Erythroblast (primary cell): ENCODE measurements at regions not wholly inside any gene's neighbourhood (a gene's known extent, or its start where the extent isn't known, plus 50 kb on each side); places are given as distances from the start of the nearest gene placed in this dataset.

Experiments used
- GATA1 ChIP-seq: IDR thresholded peaks from 2 replicates; pipeline ENCODE4 v1.6.1; 2011; ENCODE audit warnings: low read depth, mild to moderate bottlenecking, control low read depth, low read length, moderate library complexity
- POLR2A ChIP-seq: IDR thresholded peaks from 2 replicates; pipeline ENCODE4 v1.6.1; 2011; ENCODE audit warnings: mild to moderate bottlenecking, low read length

DNA sequence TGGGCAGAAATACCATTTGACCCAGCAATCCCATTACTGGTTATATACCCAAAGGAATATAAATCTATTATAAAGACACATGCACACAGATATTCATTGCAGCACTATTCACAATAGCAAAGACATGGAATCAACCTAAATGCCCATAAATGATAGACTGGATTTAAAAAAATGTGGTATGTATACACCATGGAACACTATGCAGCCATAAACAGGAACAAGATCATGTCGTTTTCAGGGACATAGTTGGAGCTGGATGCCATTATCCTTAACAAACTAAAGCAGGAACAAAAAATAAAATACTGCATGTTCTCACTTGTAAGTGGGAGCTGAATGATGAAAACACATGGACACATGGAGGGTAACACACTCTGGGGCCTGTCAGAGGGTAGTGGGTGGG, 335.6 kb downstream of the BTG1 start:
- TF ChIP-seq POLR2A (no peak), GATA1 (no peak)
